ENCODE measurements at regions not wholly inside any gene's neighbourhood (a gene's known extent, or its start where the extent isn't known, plus 50 kb on each side); places are given as distances from the start of the nearest gene placed in this dataset.

DNA sequence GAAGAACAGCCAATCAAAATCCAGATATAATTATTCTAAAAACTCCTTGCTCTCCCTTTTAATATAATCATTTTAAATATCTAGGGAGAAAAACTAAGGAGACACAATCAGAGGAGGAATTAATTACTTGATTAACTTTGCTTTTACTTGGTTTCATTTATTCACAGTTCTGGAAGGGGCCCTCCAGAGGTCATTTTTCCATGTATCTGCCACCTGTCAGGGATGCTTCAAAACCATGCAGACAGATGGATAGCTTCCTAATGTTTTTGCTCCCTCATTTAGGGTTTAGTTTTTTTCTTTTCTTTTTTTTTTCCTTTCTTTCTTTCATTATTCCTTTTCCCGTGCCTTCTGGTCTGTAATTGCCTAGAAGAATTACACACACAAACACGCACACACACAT is 438.1 kb upstream of the ARPP21 start:
- TF ChIP-seq POLR2A (IDR thresholded peaks at IDR 0.05) (no peak), POLR2AphosphoS5 (IDR thresholded peaks at IDR 0.05) (no peak)
- TF ChIP-seq, protein P1, sequence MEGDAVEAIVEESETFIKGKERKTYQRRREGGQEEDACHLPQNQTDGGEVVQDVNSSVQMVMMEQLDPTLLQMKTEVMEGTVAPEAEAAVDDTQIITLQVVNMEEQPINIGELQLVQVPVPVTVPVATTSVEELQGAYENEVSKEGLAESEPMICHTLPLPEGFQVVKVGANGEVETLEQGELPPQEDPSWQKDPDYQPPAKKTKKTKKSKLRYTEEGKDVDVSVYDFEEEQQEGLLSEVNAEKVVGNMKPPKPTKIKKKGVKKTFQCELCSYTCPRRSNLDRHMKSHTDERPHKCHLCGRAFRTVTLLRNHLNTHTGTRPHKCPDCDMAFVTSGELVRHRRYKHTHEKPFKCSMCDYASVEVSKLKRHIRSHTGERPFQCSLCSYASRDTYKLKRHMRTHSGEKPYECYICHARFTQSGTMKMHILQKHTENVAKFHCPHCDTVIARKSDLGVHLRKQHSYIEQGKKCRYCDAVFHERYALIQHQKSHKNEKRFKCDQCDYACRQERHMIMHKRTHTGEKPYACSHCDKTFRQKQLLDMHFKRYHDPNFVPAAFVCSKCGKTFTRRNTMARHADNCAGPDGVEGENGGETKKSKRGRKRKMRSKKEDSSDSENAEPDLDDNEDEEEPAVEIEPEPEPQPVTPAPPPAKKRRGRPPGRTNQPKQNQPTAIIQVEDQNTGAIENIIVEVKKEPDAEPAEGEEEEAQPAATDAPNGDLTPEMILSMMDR (IDR thresholded peaks at IDR 0.05): no peak

All from sigmoid colon (tissue), 4 donors.